ENCODE measurements at regions not wholly inside any gene's neighbourhood (a gene's known extent, or its start where the extent isn't known, plus 50 kb on each side); places are given as distances from the start of the nearest gene placed in this dataset.

- TF ChIP-seq AFF4 (CRISPR knock-in tag; IDR thresholded peaks at IDR 0.05), result no peak
These were observed 315.7 kb upstream of the MOCS1 start (continued) for GRCh38 chr6:40249935-40250334.

- POLR2A ChIA-PET, result no interaction called here
- intact Hi-C loops (cut with micrococcal nuclease; ENCODE audit: unreplicated experiment) (no loop called here), in situ Hi-C loops (cut with HindIII; ENCODE audit: extremely low pct_ligation_motif_present, low pct_unique_long_range_greater_than_20kb) (no loop called here)
- H3K4me1 ChIP-seq (ENCODE audit: insufficient read depth, low read length), result no peaks in the 10 kb centered on the region
- no peaks in the 10 kb centered on the region for H4K20me1 ChIP-seq (ENCODE audit: insufficient read depth, low read length)
- H3K27me3 ChIP-seq (ENCODE audit: control insufficient read depth in 1 of 2, insufficient read depth in 2 of 2, low read length in 2 of 2), result no peaks in the 10 kb centered on the region
- no peak overlapping the region for H3K9ac ChIP-seq (ENCODE audit: insufficient read depth, low read depth, low read length)
- H3K9me3 ChIP-seq (ENCODE audit: low read length), result no peaks in the 10 kb centered on the region
- DNase-seq (ENCODE audit: low spot score) (no peak), ATAC-seq (no peak; the same call in 2 of the 3 replicates), FAIRE-seq (no peak)
- TF ChIP-seq ZNF614 (CRISPR knock-in tag; IDR thresholded peaks at IDR 0.05; ENCODE audit: borderline replicate concordance), result no peak
- H2AFZ ChIP-seq (ENCODE audit: low read length), result no peak overlapping the region
- H3K36me3 ChIP-seq (replicated peaks in 1 of 2; ENCODE audit: control insufficient read depth in 1 of 2, insufficient read depth in 2 of 2, low read length in 2 of 2), result no peaks in the 10 kb centered on the region
- BruUV-seq (replicated peaks), result no TSS peak
- no peaks in the 10 kb centered on the region for H3K79me2 ChIP-seq (ENCODE audit: insufficient read depth, low read length)
- no peak overlapping the region for H3K4me2 ChIP-seq (ENCODE audit: low read depth, low read length)
- no peak overlapping the region for H3K4me3 ChIP-seq (replicated peaks in 1 of 3; ENCODE audit: insufficient read depth in 1 of 3, low read depth in 2 of 3, low read length in 3 of 3)
- no peak overlapping the region for H3K27ac ChIP-seq (ENCODE audit: extremely low read length, insufficient read depth, low read length)
- 2% methylated on average over 3 of the region's 3 CpGs for WGBS (ENCODE audit: low lambda C conversion rate)
- CTCF ChIA-PET (ENCODE audit: low intra/inter-chr PET ratio, low total read pairs), result no interaction called here
These were observed 313.4 kb upstream of the MOCS1 start for GRCh38 chr6:40247516-40248115.

- no peak overlapping the region for H3K4me2 ChIP-seq (ENCODE audit: low read depth, low read length)
- H3K9ac ChIP-seq (ENCODE audit: insufficient read depth, low read depth, low read length), result no peak overlapping the region
- DNase-seq (ENCODE audit: low spot score) (no peak), FAIRE-seq (no peak), ATAC-seq (no peak)
- H3K4me1 ChIP-seq (ENCODE audit: insufficient read depth, low read length), result no peaks in the 10 kb centered on the region
- H3K36me3 ChIP-seq (replicated peaks in 1 of 2; ENCODE audit: control insufficient read depth in 1 of 2, insufficient read depth in 2 of 2, low read length in 2 of 2), result no peaks in the 10 kb centered on the region
- BruUV-seq (replicated peaks), result no TSS peak
- H2AFZ ChIP-seq (ENCODE audit: low read length), result no peak overlapping the region
- no peaks in the 10 kb centered on the region for H3K9me3 ChIP-seq (ENCODE audit: low read length)
- no peaks in the 10 kb centered on the region for H3K79me2 ChIP-seq (ENCODE audit: insufficient read depth, low read length)
- H3K4me3 ChIP-seq (replicated peaks in 1 of 3; ENCODE audit: insufficient read depth in 1 of 3, low read depth in 2 of 3, low read length in 3 of 3), result no peak overlapping the region
- no peaks in the 10 kb centered on the region for H3K27me3 ChIP-seq (ENCODE audit: control insufficient read depth in 1 of 2, insufficient read depth in 2 of 2, low read length in 2 of 2)
- POLR2A ChIA-PET, result no interaction called here
- in situ Hi-C loops (cut with HindIII; ENCODE audit: extremely low pct_ligation_motif_present, low pct_unique_long_range_greater_than_20kb), result no loop called here
- WGBS (ENCODE audit: low lambda C conversion rate), result 0% methylated on average over 1 of the region's 1 CpG
- no peaks in the 10 kb centered on the region for H4K20me1 ChIP-seq (ENCODE audit: insufficient read depth, low read length)
- intact Hi-C loops (cut with micrococcal nuclease; ENCODE audit: unreplicated experiment), result no loop called here
- no peak overlapping the region for H3K27ac ChIP-seq (ENCODE audit: extremely low read length, insufficient read depth, low read length)
- CTCF ChIA-PET (ENCODE audit: low intra/inter-chr PET ratio, low total read pairs), result no interaction called here
- TF ChIP-seq SPEN (CRISPR knock-in tag; IDR thresholded peaks at IDR 0.05; ENCODE audit: low read depth) (no peak), CREB3 (CRISPR knock-in tag; IDR thresholded peaks at IDR 0.05) (no peak), GMEB2 (CRISPR knock-in tag; IDR thresholded peaks at IDR 0.05; ENCODE audit: low read depth) (no peak), MTA1 (CRISPR knock-in tag; IDR thresholded peaks at IDR 0.05; ENCODE audit: borderline replicate concordance) (no peak), PHF8 (CRISPR knock-in tag; IDR thresholded peaks at IDR 0.05) (no peak), ZNF44 (CRISPR knock-in tag; IDR thresholded peaks at IDR 0.05) (no peak), RFX3 (CRISPR knock-in tag; IDR thresholded peaks at IDR 0.05) (no peak), ZFP82 (CRISPR knock-in tag; IDR thresholded peaks at IDR 0.05; ENCODE audit: borderline replicate concordance) (no peak)
These were observed 310.4 kb upstream of the MOCS1 start for GRCh38 chr6:40244699-40245098.
